Upper lobe of left lung (tissue), 4 donors: ENCODE measurements at regions not wholly inside any gene's neighbourhood (a gene's known extent, or its start where the extent isn't known, plus 50 kb on each side); places are given as distances from the start of the nearest gene placed in this dataset.

Experiments used
- CTCF ChIP-seq, 6 experiments: fragments of 450-650 bp in 4 of 6; fragments of 200-600 bp in 2 of 6; sonication (generic) in 2 of 6; IDR thresholded peaks; one replicate each; pipeline ENCODE4 v1.5.1; 2016 to 2019; ENCODE audit warnings: antibody characterized with exemption in 6 of 6
- EP300 ChIP-seq, 4 donors: sonication (generic); formaldehyde crosslinking; IDR thresholded peaks; one replicate each; pipeline ENCODE4 v1.5.1; 2017; ENCODE audit warnings: antibody characterized with exemption in 4 of 4, control low read depth in 2 of 4
- POLR2A ChIP-seq, 4 donors: fragments of 450-650 bp; IDR thresholded peaks; one replicate each; pipeline ENCODE4 v1.5.1; 2016 to 2017; ENCODE audit warnings: antibody characterized with exemption in 4 of 4, mild to moderate bottlenecking in 2 of 4
- POLR2AphosphoS5 ChIP-seq, 2 donors: sonication (generic); formaldehyde crosslinking; IDR thresholded peaks; one replicate each; pipeline ENCODE4 v1.5.1; 2017; ENCODE audit warnings: antibody characterized with exemption in 2 of 2

DNA sequence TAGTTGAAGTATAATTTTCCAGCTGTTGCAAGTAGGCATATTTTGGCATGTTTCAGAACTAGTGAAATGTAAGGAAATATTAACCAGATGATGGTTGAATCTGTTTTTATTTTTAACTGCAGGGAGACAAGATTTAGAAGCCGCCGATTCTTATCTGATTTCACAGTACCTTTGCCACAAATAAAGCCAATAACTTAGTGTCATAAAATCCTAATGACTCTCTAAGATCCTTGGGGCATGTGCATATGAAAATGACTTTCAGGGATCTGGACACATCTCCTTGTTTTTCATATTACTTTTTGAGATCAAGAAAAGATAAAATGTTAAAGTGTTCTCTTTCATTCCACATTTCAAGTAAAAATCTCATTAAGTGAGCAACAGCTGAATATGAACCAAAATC is 125.8 kb upstream of the CNTLN start:
- TF ChIP-seq POLR2A (IDR thresholded peaks at IDR 0.05) (no peak), CTCF (IDR thresholded peaks at IDR 0.05) (no peak), POLR2AphosphoS5 (IDR thresholded peaks at IDR 0.05) (no peak), EP300 (IDR thresholded peaks at IDR 0.05) (no peak)
